ENCODE measurements at regions not wholly inside any gene's neighbourhood (a gene's known extent, or its start where the extent isn't known, plus 50 kb on each side); places are given as distances from the start of the nearest gene placed in this dataset.

DNA sequence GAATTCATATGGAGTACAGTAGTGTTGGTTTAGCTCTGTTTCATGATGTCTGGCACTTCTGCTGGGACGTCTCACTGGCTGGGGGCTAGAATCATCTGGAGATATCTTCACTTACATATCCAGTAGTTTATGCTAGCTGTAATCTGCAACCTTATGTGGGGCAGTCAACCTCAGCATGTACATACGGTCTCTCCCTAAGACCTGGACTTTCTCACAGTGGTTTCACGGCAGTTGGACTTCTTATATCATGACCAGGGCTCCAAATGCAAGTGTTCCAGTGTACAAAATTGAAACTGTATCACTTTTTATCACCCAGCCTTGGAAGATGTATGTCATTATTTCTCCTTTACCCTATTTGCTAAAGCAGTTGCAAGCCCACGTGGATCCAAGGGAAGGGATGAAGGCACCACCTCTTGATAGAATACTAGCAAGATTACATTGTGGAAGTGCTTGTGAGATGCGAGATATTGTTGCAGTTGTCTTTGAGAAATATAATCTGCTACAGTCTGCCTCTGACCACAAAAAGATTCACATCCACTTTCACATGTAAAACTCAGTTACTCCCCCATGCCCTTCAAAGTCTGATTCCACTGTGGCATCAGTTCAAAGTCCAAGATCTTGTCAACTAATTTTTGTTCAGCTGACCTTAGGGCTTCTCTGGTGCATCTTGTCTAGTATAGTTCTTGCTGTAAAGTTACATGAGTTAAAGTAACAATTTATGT lies 316.6 kb upstream of the NCAM1 start:
- Histone ChIP-seq H3K79me2 (no peaks in the 10 kb centered on the region), H3K27ac (no peak overlapping the region), H3K9ac (no peak overlapping the region), H3K36me3 (ENCODE audit: control insufficient read depth, insufficient read depth, low read length) (no peaks in the 10 kb centered on the region), H2AFZ (no peak overlapping the region), H3K27me3 (ENCODE audit: control insufficient read depth, insufficient read depth, low read length) (no peaks in the 10 kb centered on the region), H3K4me3 (ENCODE audit: low read depth, low read length) (no peak overlapping the region), H3K4me1 (no peaks in the 10 kb centered on the region), H3K9me3 (ENCODE audit: control insufficient read depth, low read length) (no peaks in the 10 kb centered on the region), H3K4me2 (ENCODE audit: low read length) (no peak overlapping the region)
- TF ChIP-seq, protein P1, sequence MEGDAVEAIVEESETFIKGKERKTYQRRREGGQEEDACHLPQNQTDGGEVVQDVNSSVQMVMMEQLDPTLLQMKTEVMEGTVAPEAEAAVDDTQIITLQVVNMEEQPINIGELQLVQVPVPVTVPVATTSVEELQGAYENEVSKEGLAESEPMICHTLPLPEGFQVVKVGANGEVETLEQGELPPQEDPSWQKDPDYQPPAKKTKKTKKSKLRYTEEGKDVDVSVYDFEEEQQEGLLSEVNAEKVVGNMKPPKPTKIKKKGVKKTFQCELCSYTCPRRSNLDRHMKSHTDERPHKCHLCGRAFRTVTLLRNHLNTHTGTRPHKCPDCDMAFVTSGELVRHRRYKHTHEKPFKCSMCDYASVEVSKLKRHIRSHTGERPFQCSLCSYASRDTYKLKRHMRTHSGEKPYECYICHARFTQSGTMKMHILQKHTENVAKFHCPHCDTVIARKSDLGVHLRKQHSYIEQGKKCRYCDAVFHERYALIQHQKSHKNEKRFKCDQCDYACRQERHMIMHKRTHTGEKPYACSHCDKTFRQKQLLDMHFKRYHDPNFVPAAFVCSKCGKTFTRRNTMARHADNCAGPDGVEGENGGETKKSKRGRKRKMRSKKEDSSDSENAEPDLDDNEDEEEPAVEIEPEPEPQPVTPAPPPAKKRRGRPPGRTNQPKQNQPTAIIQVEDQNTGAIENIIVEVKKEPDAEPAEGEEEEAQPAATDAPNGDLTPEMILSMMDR (IDR thresholded peaks at IDR 0.05) = no peak

DNA sequence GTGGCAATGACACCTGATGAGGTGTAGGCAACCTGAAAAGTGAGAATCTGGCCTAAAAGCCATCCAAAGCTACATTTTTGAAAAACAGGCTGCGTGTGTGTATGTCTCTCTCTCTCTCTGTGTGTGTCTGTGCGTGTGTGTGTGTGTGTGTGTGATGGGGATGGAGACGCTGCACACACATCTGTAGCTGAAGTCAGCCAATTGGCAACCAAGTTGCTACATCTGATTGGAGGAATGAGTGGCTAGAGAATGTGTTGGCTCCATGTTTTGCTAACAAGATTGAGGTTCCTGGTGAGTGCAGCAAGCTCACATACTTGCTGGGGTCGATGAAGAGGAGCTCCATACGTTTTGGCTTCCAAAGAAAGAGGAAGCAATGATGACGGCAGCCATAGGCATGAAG lies 311.4 kb upstream of the NCAM1 start:
- no peaks in the 10 kb centered on the region for H3K27me3 ChIP-seq (ENCODE audit: control insufficient read depth, insufficient read depth, low read length)
- TF ChIP-seq, protein P1 (IDR thresholded peaks at IDR 0.05) = no peak
- no peaks in the 10 kb centered on the region for H3K4me1 ChIP-seq
- H3K9ac ChIP-seq = no peak overlapping the region
- H3K9me3 ChIP-seq (ENCODE audit: control insufficient read depth, low read length) = no peaks in the 10 kb centered on the region
- H3K36me3 ChIP-seq (ENCODE audit: control insufficient read depth, insufficient read depth, low read length) = no peaks in the 10 kb centered on the region
- no peaks in the 10 kb centered on the region for H3K79me2 ChIP-seq
- no peak overlapping the region for H3K4me2 ChIP-seq (ENCODE audit: low read length)
- H3K27ac ChIP-seq = no peak overlapping the region
- H2AFZ ChIP-seq = no peak overlapping the region
- H3K4me3 ChIP-seq (ENCODE audit: low read depth, low read length) = no peak overlapping the region

DNA sequence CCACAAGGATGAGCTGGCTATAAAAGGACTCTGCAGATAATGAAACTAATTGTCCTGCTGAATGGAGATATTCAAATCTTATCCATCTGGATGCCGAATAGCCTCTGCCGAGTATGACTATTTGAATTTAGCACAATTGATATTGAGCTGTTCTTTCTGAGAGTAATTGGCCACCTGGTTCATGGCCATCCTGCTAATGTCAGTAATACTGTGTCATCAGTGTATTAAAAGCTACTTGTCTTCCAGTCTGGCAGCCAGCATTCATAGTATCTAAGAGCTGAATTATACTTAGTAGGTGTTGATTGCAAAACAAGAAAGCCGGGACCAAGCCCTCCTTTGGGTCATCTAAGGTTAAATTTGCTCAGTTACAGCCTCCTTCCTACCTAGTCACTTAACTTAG lies 310.7 kb upstream of the NCAM1 start:
- TF ChIP-seq, protein P1 (IDR thresholded peaks at IDR 0.05) = no peak

DNA sequence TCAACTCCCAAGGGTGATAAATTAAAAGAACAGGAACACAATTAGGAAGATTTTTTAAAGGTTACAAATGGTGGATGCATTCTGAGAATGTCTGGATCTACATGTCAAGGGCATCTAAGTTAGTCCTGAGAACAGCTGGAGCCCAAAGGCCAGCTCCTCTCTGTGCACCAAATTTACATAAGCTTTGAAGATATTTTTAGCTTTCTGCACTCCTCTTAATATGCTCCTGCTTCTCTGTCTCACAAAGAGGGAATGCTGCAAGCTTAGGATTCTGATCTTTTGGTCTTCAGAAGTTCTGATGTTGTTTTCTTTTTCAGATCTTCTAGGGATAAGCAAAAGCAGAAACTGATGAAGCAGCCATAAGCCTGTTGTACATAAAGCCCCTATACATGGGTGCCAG lies 309.8 kb upstream of the NCAM1 start:
- no peak overlapping the region for H3K4me3 ChIP-seq (ENCODE audit: low read depth, low read length)
- H3K9ac ChIP-seq = no peak overlapping the region
- no peak overlapping the region for H2AFZ ChIP-seq
- no peak overlapping the region for H3K27ac ChIP-seq
- no peaks in the 10 kb centered on the region for H3K36me3 ChIP-seq (ENCODE audit: control insufficient read depth, insufficient read depth, low read length)
- no peaks in the 10 kb centered on the region for H3K9me3 ChIP-seq (ENCODE audit: control insufficient read depth, low read length)
- no peaks in the 10 kb centered on the region for H3K79me2 ChIP-seq
- TF ChIP-seq, protein P1 (IDR thresholded peaks at IDR 0.05) = no peak
- no peaks in the 10 kb centered on the region for H3K27me3 ChIP-seq (ENCODE audit: control insufficient read depth, insufficient read depth, low read length)
- H3K4me2 ChIP-seq (ENCODE audit: low read length) = no peak overlapping the region
- no peaks in the 10 kb centered on the region for H3K4me1 ChIP-seq

More for the DNA sequence above, 310.7 kb upstream of the NCAM1 start:
- no peak overlapping the region for H3K4me3 ChIP-seq (ENCODE audit: low read depth, low read length)
- no peaks in the 10 kb centered on the region for H3K4me1 ChIP-seq
- no peaks in the 10 kb centered on the region for H3K79me2 ChIP-seq
- H3K27me3 ChIP-seq (ENCODE audit: control insufficient read depth, insufficient read depth, low read length) = no peaks in the 10 kb centered on the region
- H3K36me3 ChIP-seq (ENCODE audit: control insufficient read depth, insufficient read depth, low read length) = no peaks in the 10 kb centered on the region
- no peak overlapping the region for H2AFZ ChIP-seq
- H3K4me2 ChIP-seq (ENCODE audit: low read length) = no peak overlapping the region
- H3K9ac ChIP-seq = no peak overlapping the region
- no peaks in the 10 kb centered on the region for H3K9me3 ChIP-seq (ENCODE audit: control insufficient read depth, low read length)
- H3K27ac ChIP-seq = no peak overlapping the region

DNA sequence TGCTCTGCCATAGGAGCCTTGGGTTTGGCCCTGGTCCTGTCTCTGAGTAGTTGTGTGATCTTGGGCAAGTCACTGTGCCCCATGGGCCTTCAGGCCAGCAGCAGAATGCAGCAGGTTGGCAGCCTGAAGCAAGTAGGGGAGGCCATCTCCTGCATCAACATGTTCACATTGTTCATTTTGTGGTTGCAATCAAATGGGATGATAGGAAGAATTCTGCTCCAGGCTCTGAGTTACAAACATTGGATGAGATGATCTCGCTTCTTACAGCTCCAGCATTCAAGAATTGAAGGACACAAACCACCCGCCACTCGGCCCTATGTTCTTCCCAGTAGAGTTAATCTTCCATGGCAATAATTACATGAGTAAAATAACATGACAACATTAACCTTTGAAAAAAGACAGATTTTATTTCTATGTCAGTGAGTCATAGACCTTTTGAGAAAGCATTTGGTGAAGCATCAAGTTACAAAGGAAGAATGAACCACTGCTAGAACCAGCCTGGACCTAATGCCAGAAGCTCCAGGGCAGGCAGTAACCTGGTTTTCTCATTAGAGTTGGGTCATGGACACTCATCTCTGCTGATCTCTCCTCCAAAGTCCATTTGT lies 308.3 kb upstream of the NCAM1 start:
- Histone ChIP-seq H3K4me2 (ENCODE audit: low read length) (no peak overlapping the region), H3K27me3 (ENCODE audit: control insufficient read depth, insufficient read depth, low read length) (no peaks in the 10 kb centered on the region), H3K4me1 (no peaks in the 10 kb centered on the region), H3K4me3 (ENCODE audit: low read depth, low read length) (no peak overlapping the region), H3K27ac (no peak overlapping the region), H3K9me3 (ENCODE audit: control insufficient read depth, low read length) (no peaks in the 10 kb centered on the region), H3K9ac (no peak overlapping the region), H3K79me2 (no peaks in the 10 kb centered on the region), H3K36me3 (ENCODE audit: control insufficient read depth, insufficient read depth, low read length) (no peaks in the 10 kb centered on the region), H2AFZ (no peak overlapping the region)
- TF ChIP-seq, protein P1 (IDR thresholded peaks at IDR 0.05) = no peak
